K562 (cell line): ENCODE measurements at regions not wholly inside any gene's neighbourhood (a gene's known extent, or its start where the extent isn't known, plus 50 kb on each side); places are given as distances from the start of the nearest gene placed in this dataset.

Experiments
- ATAC-seq: fragments of 200-7000 bp; cut with Tn5 transposase; 3 replicates; pipeline ENCODE4 v1.9.1; 2020; ENCODE audit warnings: moderate library complexity
- BruUV-seq: library from RNA; stranded (reverse); fragments of 400-500 nt; replicated peaks from 2 replicates; lab custom pipeline; 2021; lab: Mats Ljungman, UMichigan
- CTCF ChIA-PET: fragments of 300-600 bp; formaldehyde crosslinking; extraction: SDS; loops from one replicate; lab custom pipeline; 2021; ENCODE audit warnings: low intra/inter-chr PET ratio; lab: Yijun Ruan, JAX
- POLR2A ChIA-PET: fragments of 300-600, 350-650 bp; sonication (Branson Sonifier 250); formaldehyde crosslinking; extraction: SDS; loops from one replicate; lab custom pipeline; 2021; ENCODE audit warnings: antibody characterized with exemption, inconsistent platforms; lab: Yijun Ruan, JAX
- DNase-seq, 4 experiments: peaks; one replicate each; pipeline versions ENCODE4 v3.0.0 to v3.0.0-alpha.2; 2011 to 2018; ENCODE audit warnings: low spot score in 3 of 4, mixed read lengths in 3 of 4; ENCODE audit errors: extremely low read depth in 1 of 4
- FAIRE-seq: peaks from 2 replicates; lab custom pipeline; 2011; peaks lifted over from hg19 to GRCh38; lab: Jason Lieb, UNC
- H2AFZ ChIP-seq: 2 replicates; pipeline ENCODE4 v1.6.0; 2011; ENCODE audit warnings: low read depth, low read length, control low read depth, inconsistent platforms
- H3K27ac ChIP-seq: fragments of 200-600 bp; 3 replicates; pipeline ENCODE4 v1.8.0; 2011; ENCODE audit warnings: low read depth, mild to moderate bottlenecking, control low read depth, inconsistent platforms, low read length, moderate library complexity, mixed read lengths; ENCODE audit errors: extremely low read depth
- H3K27me3 ChIP-seq, 2 experiments: fragments of 300-600 bp in 1 of 2; 2 replicates in 1 of 2; 3 replicates in 1 of 2; pipeline versions ENCODE4 v1.6.0 to v1.8.0; 2011; ENCODE audit warnings: inconsistent platforms in 2 of 2, low read length in 2 of 2, mild to moderate bottlenecking in 1 of 2, mixed read lengths in 1 of 2, moderate library complexity in 1 of 2; ENCODE audit not compliant: control insufficient read depth in 2 of 2, insufficient read depth in 2 of 2
- H3K36me3 ChIP-seq: fragments of 300-600 bp; 3 replicates; pipeline ENCODE4 v1.8.0; 2011; ENCODE audit warnings: mild to moderate bottlenecking, low read length, inconsistent platforms; ENCODE audit not compliant: control insufficient read depth, insufficient read depth
- H3K4me1 ChIP-seq, 2 experiments: fragments of 200-600 bp in 1 of 2; replicated peaks in 1 of 2; 2 replicates in 1 of 2; 3 replicates in 1 of 2; pipeline versions ENCODE4 v1.5.1 to v1.8.0; 2011; ENCODE audit warnings: inconsistent platforms in 2 of 2, low read length in 2 of 2, mild to moderate bottlenecking in 1 of 2, mixed read lengths in 1 of 2, moderate library complexity in 1 of 2; ENCODE audit not compliant: control insufficient read depth in 2 of 2, insufficient read depth in 2 of 2
- H3K4me2 ChIP-seq: 2 replicates; pipeline ENCODE4 v1.6.1; 2011; ENCODE audit warnings: low read length, control low read depth, inconsistent platforms, mixed read lengths; ENCODE audit not compliant: insufficient read depth
- H3K4me3 ChIP-seq: fragments of 200-600 bp; sonication (generic), shearing (Covaris generic); 2 replicates; pipeline ENCODE4 v1.5.1; 2016; ENCODE audit warnings: control low read depth, inconsistent platforms
- H3K79me2 ChIP-seq: fragments of 200-600 bp; 3 replicates; pipeline ENCODE4 v1.8.0; 2011; ENCODE audit warnings: low read length, inconsistent platforms; ENCODE audit not compliant: control insufficient read depth, insufficient read depth
- H3K9ac ChIP-seq, 2 experiments: 2 replicates each; pipeline versions ENCODE4 v1.6.0 to v1.6.1; 2011; ENCODE audit warnings: low read depth in 2 of 2, low read length in 2 of 2, control low read depth in 1 of 2, inconsistent platforms in 1 of 2, mild to moderate bottlenecking in 1 of 2, mixed read lengths in 1 of 2; ENCODE audit not compliant: insufficient read depth in 1 of 2
- H3K9me1 ChIP-seq: one replicate; pipeline ENCODE4 v1.6.0; 2011; ENCODE audit warnings: inconsistent platforms, mild to moderate bottlenecking, low read length, moderate library complexity; ENCODE audit not compliant: control insufficient read depth, insufficient read depth
- H3K9me3 ChIP-seq: replicated peaks from 2 replicates; pipeline ENCODE4 v1.5.1; 2011; ENCODE audit warnings: low read depth, low read length, inconsistent platforms; ENCODE audit not compliant: control insufficient read depth, insufficient read depth
- H4K20me1 ChIP-seq: replicated peaks from 2 replicates; pipeline ENCODE4 v1.6.1; 2011; ENCODE audit warnings: low read length, inconsistent platforms, mixed read lengths; ENCODE audit not compliant: control insufficient read depth, insufficient read depth
- CGGBP1 ChIP-seq: fragments of 250-450 bp; sonication (Bioruptor Pico); IDR thresholded peaks from 2 replicates; pipeline ENCODE4 v1.9.0; 2021; ENCODE audit warnings: mild to moderate bottlenecking
- FOXP1 ChIP-seq: sonication (generic); formaldehyde crosslinking; IDR thresholded peaks from 2 replicates; pipeline ENCODE4 v1.8.0; 2022; ENCODE audit warnings: mild to moderate bottlenecking, missing genetic modification reagents
- HDAC3 ChIP-seq: fragments of 450-650 bp; IDR thresholded peaks from 2 replicates; pipeline ENCODE4 v1.6.1; 2018; ENCODE audit warnings: borderline replicate concordance, mild to moderate bottlenecking, moderate library complexity; ENCODE audit not compliant: partially characterized antibody
- HOXB6 ChIP-seq: fragments of 250-450 bp; sonication (Bioruptor Pico); IDR thresholded peaks from 2 replicates; pipeline ENCODE4 v1.5.1; 2022; ENCODE audit warnings: mild to moderate bottlenecking, borderline replicate concordance
- NCOR1 ChIP-seq: fragments of 450-650 bp; IDR thresholded peaks from 2 replicates; pipeline ENCODE4 v1.6.1; 2016; ENCODE audit warnings: mild to moderate bottlenecking, moderate library complexity
- RAD51 ChIP-seq: fragments of 450-650 bp; IDR thresholded peaks from 2 replicates; pipeline ENCODE4 v1.7.1; 2016; ENCODE audit warnings: low read depth, mild to moderate bottlenecking, borderline replicate concordance
- SIN3B ChIP-seq: fragments of 450-650 bp; IDR thresholded peaks from 2 replicates; pipeline ENCODE4 v1.6.1; 2017; ENCODE audit warnings: low read depth, mild to moderate bottlenecking, moderate library complexity
- SOX6 ChIP-seq: fragments of 450-650 bp; IDR thresholded peaks from 2 replicates; pipeline ENCODE4 v1.6.1; 2014; ENCODE audit warnings: mild to moderate bottlenecking
- ZNF184 ChIP-seq: sonication (generic); formaldehyde crosslinking; IDR thresholded peaks from 2 replicates; pipeline ENCODE4 v1.5.0; 2020; ENCODE audit warnings: missing genetic modification reagents
- ZNF75A ChIP-seq: fragments of 450-650 bp; formaldehyde crosslinking; IDR thresholded peaks from 2 replicates; pipeline ENCODE4 v1.4.0; 2020; ENCODE audit warnings: mild to moderate bottlenecking
- WGBS: fragments of 100-300 bp; shearing (Covaris generic); methylation state at CpG from one replicate; pipeline ENCODE4 v1.1.6; 2016; ENCODE audit warnings: low coverage, mixed read lengths; ENCODE audit not compliant: insufficient coverage; ENCODE audit errors: missing lambda C conversion rate; 5-methylcytosine and 5-hydroxymethylcytosine counted together
- in situ Hi-C: fragments of 300-500 bp; cut with MboI; formaldehyde crosslinking; loops from 4 replicates; pipeline ENCODE4 v1.15.0; 2018; ENCODE audit warnings: inconsistent platforms, mixed read lengths
- intact Hi-C: fragments of 100-400 bp; cut with micrococcal nuclease; formaldehyde crosslinking; loops from 2 replicates; pipeline ENCODE4 v1.14.2; 2022
- TF ChIP-seq, protein P1 (sequence below), 2 experiments: fragments of 450-650 bp; formaldehyde crosslinking in 1 of 2; IDR thresholded peaks; 2 replicates each; pipeline versions ENCODE4 v1.4.0 to v1.6.1; 2014 to 2020; ENCODE audit warnings: mild to moderate bottlenecking in 2 of 2, borderline replicate concordance in 1 of 2, low read depth in 1 of 2
- TF ChIP-seq, protein P2 (sequence below), 3 experiments: fragments of 200-800 bp in 1 of 3; sonication (Bioruptor generic) in 1 of 3; sonication (generic) in 1 of 3; formaldehyde crosslinking in 1 of 3; IDR thresholded peaks; 2 replicates each; pipeline versions ENCODE4 v1.6.1 to v1.8.0; 2016 to 2022; ENCODE audit warnings: mild to moderate bottlenecking in 2 of 3, missing compliant biosample characterization in 2 of 3, missing genetic modification characterization in 2 of 3, missing genetic modification reagents in 1 of 3

- TF ChIP-seq SOX6 = no peak
- no peak for TF ChIP-seq CGGBP1 (CRISPR knock-in tag)
- TF ChIP-seq RAD51 = no peak
- TF ChIP-seq, all 486 proteins: peak for 0
Measured at GRCh38 chr2:160584972-160585494, 91.4 kb upstream of the RBMS1 start (continued).

DNA sequence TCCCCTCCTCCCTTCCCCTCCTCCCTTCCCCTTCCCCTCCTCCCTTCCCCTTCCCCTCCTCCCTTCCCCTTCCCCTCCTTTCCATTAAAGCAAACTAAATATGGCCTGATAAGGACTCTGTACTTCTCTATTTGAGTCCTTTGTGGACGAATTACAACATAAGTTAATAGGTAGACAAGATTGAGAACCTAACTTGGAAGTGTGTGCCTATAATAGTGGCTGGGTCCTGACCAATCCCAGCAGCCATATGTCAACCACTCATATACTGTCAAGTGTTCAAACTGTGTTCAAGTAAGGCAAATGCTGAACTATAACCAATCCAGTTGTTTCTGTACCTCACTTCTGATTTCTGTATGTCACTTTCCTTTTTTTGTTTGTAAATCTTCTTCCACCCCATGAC lies 97.1 kb upstream of the RBMS1 start:
- H3K27me3 ChIP-seq = no peaks in the 10 kb centered on the region
- H3K4me1 ChIP-seq = no peaks in the 10 kb centered on the region
- WGBS = 0% methylated on average over 1 of the region's 1 CpG
- FAIRE-seq (no peak), ATAC-seq (no peak), DNase-seq (no peak)
- H2AFZ ChIP-seq = no peak overlapping the region
- POLR2A ChIA-PET = no interaction called here
- no peaks in the 10 kb centered on the region for H3K36me3 ChIP-seq
- CTCF ChIA-PET = no interaction called here
- H3K79me2 ChIP-seq = no peaks in the 10 kb centered on the region
- H3K27ac ChIP-seq = no peak overlapping the region
- TF ChIP-seq FOXP1 (CRISPR knock-in tag) = no peak
- no peak for TF ChIP-seq NCOR1
- no peak for TF ChIP-seq SIN3B
- TF ChIP-seq, protein P1, sequence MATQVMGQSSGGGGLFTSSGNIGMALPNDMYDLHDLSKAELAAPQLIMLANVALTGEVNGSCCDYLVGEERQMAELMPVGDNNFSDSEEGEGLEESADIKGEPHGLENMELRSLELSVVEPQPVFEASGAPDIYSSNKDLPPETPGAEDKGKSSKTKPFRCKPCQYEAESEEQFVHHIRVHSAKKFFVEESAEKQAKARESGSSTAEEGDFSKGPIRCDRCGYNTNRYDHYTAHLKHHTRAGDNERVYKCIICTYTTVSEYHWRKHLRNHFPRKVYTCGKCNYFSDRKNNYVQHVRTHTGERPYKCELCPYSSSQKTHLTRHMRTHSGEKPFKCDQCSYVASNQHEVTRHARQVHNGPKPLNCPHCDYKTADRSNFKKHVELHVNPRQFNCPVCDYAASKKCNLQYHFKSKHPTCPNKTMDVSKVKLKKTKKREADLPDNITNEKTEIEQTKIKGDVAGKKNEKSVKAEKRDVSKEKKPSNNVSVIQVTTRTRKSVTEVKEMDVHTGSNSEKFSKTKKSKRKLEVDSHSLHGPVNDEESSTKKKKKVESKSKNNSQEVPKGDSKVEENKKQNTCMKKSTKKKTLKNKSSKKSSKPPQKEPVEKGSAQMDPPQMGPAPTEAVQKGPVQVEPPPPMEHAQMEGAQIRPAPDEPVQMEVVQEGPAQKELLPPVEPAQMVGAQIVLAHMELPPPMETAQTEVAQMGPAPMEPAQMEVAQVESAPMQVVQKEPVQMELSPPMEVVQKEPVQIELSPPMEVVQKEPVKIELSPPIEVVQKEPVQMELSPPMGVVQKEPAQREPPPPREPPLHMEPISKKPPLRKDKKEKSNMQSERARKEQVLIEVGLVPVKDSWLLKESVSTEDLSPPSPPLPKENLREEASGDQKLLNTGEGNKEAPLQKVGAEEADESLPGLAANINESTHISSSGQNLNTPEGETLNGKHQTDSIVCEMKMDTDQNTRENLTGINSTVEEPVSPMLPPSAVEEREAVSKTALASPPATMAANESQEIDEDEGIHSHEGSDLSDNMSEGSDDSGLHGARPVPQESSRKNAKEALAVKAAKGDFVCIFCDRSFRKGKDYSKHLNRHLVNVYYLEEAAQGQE (IDR thresholded peaks at IDR 0.05; ENCODE audit: borderline replicate concordance) = no peak
- TF ChIP-seq, protein P1 (CRISPR knock-in tag; IDR thresholded peaks at IDR 0.05; ENCODE audit: low read depth) = no peak
- no peak for TF ChIP-seq ZNF75A (CRISPR knock-in tag)
- no peak for TF ChIP-seq ZNF184
- TF ChIP-seq, protein P2, sequence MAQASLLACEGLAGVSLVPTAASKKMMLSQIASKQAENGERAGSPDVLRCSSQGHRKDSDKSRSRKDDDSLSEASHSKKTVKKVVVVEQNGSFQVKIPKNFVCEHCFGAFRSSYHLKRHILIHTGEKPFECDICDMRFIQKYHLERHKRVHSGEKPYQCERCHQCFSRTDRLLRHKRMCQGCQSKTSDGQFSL (CRISPR knock-in tag; IDR thresholded peaks at IDR 0.05) = no peak
- TF ChIP-seq, protein P2 (tag; IDR thresholded peaks at IDR 0.05) = no peak
- TF ChIP-seq HDAC3 = no peak
- TF ChIP-seq HOXB6 (CRISPR knock-in tag) = no peak
- no peaks in the 10 kb centered on the region for H3K9me1 ChIP-seq
- no peak overlapping the region for H3K4me2 ChIP-seq
- no TSS peak for BruUV-seq
- H3K9ac ChIP-seq = no peak overlapping the region
- in situ Hi-C loops (no loop called here), intact Hi-C loops (no loop called here)
- no peaks in the 10 kb centered on the region for H4K20me1 ChIP-seq
- H3K4me3 ChIP-seq = no peak overlapping the region
- peaks cover 9% of the 10 kb centered on the region for H3K9me3 ChIP-seq
